ENCODE measurements at regions not wholly inside any gene's neighbourhood (a gene's known extent, or its start where the extent isn't known, plus 50 kb on each side); places are given as distances from the start of the nearest gene placed in this dataset.

DNA sequence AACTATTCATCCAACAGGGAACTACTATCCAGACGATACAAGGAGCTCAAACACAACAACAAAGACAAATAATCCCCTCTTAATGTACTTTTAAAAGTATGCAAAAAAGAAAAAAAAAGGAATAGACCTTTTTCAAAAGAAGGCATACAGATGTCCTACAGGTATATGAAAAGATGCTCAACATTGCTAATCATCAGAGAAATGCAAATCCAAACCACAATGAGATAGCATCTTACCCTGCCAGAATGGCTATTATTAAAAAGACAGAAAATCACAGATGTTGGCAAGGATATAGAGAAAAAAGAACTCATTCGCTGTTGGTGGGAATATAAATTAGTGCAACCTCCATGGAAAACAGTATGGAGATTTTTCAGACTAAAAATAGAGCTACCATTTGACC lies 67.1 kb upstream of the ENPP6 start:
- TF ChIP-seq, protein P1, sequence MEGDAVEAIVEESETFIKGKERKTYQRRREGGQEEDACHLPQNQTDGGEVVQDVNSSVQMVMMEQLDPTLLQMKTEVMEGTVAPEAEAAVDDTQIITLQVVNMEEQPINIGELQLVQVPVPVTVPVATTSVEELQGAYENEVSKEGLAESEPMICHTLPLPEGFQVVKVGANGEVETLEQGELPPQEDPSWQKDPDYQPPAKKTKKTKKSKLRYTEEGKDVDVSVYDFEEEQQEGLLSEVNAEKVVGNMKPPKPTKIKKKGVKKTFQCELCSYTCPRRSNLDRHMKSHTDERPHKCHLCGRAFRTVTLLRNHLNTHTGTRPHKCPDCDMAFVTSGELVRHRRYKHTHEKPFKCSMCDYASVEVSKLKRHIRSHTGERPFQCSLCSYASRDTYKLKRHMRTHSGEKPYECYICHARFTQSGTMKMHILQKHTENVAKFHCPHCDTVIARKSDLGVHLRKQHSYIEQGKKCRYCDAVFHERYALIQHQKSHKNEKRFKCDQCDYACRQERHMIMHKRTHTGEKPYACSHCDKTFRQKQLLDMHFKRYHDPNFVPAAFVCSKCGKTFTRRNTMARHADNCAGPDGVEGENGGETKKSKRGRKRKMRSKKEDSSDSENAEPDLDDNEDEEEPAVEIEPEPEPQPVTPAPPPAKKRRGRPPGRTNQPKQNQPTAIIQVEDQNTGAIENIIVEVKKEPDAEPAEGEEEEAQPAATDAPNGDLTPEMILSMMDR (IDR thresholded peaks at IDR 0.05 in 4 of 5, conservative IDR thresholded peaks at IDR 0.05 in 1 of 5): no peak
- TF ChIP-seq POLR2A (IDR thresholded peaks at IDR 0.05): no peak

All from gastrocnemius medialis (tissue), 4 donors.